IPS DF 19.7 (cell line): ENCODE measurements at regions not wholly inside any gene's neighbourhood (a gene's known extent, or its start where the extent isn't known, plus 50 kb on each side); places are given as distances from the start of the nearest gene placed in this dataset.
"Not testable (repeated sequence)": the region's sequence is repeated elsewhere in the genome, so short reads cannot be mapped to it uniquely, and the experiment has no call there.

Source experiments
- DNase-seq: peaks from one replicate; pipeline ENCODE4 v3.0.0-alpha.2; 2013; ENCODE audit warnings: low read depth, low spot score

DNA sequence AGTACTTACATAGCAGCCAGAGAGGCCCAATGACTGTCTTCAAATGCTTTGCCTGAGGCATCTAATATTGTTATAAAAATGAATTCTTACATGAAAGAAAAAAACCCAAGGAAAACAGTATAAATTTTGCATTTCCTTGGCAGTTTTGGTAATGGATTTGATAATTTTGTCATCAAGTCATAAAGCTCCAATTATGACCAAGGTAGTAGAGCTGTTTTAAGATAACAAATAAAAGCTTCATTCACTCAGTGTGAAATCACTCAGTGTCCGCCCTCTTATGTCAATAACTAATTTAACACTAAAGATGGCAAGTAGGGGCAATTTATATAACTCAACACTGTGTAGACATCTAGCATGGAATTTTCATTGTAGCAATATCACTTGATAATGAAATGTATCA, 193.9 kb downstream of the ANKRD7 start:
- no peak for DNase-seq

DNA sequence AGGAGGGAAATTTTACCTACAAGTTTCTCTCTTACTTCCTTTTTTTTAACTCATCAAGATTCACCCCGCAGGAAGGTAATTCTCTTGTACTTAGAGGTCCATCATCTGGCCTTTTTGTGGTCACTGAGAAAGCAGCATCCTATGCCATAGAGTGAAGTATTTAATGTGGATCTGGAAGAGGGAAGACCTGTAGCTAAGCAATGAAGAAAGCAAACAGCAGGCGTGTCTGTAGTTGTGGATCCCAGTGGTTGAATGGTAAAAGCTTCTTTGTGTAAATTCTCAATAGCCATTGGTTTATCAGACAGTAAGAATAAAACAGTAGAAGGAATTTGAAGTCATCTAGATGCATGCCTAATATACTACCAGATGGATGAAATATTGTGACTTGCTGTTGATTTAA, 196.4 kb downstream of the ANKRD7 start:
- no peak for DNase-seq

DNA sequence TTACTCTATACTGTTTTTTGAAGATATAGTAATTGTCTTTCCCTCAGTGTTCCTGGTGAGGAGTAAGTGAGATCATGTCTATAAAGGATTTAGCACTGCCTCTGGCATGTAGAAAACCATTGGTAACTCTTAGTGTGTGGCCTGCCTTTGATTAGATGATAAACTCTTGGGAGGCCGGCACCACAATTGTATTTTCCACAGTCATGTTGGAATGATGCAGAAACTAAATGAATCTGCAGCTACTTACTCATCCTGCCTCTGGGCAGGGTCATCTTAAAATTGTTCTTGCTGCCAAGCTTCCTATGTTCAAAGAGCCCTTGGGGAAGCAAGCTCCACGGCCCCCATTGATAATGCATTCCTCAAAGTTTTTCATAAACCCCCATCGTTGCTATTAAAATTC, 204.6 kb downstream of the ANKRD7 start:
- no peak for DNase-seq

DNA sequence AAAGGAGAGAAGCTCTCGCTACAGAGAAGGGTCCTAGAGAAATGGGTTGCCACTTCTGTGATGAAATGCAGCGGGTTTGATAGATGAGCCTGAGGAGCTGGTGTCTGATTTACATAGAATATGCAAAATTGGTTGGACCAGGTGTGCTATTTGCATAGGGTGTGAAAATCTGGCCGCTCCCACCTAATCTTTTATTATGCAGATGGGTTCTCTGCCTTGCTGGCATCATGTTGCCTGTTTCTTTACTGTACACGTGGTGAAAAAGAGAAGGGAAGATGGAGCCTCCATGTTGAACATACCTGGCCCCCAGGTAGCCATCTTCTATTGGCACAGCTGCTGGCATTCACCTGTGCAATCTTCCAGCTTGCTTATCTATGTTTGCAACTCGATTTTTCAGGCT, 212.2 kb downstream of the ANKRD7 start:
- no peak for DNase-seq

DNA sequence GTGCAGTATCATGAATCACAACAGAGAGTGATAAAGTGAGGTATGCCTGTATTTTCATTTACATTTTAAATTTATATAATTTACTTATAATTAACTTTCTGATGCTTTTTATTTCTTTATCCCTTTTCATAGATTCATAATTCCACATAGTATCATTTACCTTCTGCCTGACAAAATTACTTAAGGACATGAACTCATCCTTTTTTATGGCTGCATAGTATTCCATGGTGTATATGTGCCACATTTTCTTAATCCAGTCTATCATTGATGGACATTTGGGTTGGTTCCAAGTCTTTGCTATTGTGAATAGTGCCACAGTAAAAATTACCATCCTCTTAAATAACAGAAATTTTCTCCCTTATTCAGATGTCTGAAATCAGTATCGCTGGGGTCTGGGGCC, 224.5 kb downstream of the ANKRD7 start:
- not testable (repeated sequence) for DNase-seq

DNA sequence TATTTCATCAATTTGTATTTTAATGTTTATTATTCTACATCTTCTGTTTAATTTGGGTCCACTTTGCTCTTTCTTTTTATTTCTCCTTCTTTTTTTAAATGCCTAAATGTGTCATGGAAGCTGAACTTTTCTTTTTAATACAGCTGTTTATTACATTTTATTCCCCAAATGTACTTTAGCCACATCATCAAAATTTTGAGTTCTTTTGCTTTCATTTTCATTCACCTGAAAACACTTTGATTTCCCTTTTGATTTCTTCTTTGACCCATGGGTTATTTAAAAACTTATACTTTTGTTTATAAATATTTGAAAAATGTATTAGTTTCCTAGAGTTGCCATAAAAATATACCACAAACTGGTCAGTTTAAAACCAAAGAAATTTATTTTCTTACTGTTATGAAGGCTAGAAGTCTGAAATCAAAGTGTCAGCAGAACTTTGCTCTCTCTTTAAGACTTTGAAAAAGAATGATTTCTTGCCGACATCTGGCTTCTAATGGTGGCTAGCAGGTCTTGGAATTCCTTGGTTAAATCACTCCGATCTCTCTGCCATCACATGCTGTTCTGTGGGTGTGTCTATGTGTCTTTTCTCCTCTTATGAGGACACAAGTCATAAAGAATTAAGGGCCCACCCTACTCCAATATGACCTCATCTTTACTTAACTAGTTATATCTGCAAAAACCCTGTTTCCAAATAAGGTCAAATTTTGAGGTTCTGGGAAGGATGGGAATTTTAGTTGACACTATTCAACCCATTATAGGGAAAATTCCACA, 225.5 kb downstream of the ANKRD7 start:
- no peak for DNase-seq

DNA sequence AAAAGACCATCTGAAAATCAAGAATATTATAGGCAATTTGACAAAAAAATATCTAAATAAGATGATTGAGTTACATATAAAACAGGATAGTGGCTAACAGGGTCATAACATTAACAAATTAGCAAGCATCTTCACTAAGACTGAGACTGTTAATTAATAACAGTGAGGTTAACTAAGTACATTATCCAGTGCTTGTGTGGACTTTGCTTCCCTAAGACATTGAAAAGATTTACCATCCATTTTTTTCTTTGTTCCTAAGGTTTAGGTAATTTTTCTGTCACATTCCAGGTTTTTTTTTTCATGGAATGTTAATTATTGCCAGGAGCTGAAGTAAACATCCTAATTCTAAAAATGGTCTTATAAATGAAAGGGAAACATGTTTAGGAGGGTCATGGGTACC, 227.6 kb downstream of the ANKRD7 start:
- no peak for DNase-seq

DNA sequence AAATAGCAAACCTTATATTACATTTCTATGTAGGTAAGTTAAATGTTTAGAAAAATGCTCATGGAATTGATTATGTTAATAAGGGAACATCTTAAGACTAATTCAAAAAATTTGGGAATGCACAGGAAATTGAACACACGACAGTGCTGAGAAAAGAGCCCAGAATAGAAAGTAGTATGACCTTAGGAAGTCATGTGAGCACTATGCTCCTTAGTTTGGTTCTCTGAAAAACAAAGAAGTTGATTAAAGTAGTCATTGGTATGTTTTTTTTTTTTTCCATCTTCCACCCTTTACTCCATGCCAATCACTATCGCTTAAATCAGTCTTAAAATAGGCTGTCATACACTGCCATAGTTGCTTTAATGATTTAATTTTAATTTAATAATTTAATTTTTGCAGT, 242.9 kb downstream of the ANKRD7 start:
- DNase-seq: no peak

DNA sequence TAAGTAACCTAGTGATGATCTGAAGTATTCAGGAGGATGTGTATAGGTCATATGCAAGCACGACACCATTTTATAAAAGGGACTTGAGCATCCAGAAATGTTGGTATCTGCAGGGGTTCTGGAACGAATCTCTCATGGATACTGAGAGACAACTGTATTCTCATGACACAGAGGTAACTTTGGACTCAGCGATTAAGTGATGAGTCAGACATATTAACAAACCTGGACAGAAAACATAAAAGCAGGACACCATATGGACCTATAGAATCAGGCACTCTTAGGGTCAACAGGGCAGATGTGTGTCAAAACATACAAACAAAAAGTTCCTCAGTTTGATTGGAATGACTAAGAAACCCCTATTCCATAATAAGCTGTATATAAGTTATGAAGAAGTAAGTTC, 248.1 kb downstream of the ANKRD7 start:
- no peak for DNase-seq

DNA sequence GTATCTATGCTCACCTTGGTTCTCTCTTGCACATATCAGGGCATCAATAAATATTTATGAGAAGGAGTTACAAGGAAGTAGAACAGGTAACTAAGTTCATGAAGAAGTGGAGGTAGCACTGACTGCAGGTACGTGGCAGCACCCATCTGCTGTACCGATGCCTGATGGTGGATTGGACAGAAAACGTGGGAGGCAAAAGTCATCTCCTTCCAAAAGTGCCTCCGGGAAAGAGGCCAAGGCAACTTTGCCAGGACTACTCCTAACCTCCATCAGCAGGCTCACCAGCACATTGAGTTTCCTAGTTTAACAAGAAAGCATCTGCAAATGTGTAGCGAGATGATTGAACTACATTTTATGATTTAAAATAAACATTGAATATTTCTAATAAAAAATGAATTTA, 248.8 kb downstream of the ANKRD7 start:
- no peak for DNase-seq

DNA sequence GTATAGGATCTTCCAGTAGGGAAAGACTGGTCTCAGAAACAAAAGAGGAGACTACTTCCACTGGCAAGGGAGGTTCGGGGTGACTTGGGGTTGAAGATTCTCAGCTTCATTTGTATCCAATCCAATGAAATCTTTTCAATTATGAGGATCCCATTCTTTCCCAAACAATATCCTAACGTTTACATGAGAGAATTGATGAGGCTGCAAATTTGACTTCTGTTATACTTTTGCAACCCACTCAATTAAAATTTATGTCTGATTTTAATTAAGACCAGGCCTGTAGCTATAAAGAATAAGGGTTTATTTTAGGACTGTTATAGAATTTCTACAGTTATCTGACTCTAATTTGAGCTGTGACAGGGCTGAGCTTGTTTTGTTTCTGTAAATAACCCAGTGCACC, 251.5 kb downstream of the ANKRD7 start:
- no peak for DNase-seq

DNA sequence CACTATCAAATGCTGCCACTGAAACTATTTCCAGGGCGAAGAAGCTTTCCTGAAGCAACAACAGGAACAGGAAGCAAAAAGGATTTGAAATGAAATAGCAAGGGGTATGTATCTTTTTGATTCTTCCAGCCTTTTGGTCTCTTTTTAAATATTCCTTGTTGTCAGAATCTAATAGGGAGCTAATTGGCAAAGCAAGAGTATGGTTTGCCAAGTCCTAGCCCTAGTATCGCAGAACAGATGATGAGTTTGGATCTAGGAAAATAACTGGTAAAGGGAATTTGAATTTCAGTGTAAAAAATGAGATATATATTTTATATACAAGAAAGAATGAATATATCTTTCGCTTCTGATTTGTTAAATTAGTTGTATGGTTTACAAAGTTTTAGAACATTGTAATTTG, 252.5 kb downstream of the ANKRD7 start:
- no peak for DNase-seq

DNA sequence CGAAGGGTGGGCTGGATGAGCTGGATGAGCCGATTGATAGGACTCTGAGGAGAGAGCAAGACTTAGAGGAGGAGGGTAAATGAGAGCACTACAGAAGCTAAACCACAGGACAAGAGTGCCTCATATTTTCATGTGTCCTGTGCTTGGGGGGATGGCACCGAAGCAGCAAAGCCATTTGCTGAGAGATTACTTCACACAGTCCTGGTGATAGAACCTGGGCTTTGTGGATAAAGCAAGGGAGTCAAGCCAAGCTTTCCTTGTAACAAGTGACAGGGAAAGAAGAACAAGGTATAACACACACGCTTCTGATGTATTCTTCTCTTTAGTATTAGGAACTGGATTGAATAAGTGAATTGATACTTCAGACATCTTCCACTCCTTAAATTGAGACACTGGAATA, 253.7 kb downstream of the ANKRD7 start:
- no peak for DNase-seq

DNA sequence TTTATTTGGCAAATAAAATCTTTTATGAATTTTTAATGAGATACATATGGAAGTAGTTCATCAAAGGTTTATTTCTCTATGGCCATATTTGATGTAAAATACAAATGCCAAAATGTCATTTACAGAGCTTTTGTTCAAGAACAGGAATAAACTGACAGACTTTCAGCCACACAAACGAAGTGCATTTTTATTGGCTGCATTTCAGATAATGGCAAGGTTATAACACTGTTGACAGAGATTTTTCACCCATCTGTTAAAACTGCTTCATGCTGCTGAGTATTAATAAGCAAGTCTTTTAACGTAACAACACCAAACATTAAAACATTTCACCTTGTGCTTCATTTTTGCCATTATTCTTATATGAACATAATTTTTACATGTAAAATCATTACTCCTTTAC, 254.4 kb downstream of the ANKRD7 start:
- no peak for DNase-seq

DNA sequence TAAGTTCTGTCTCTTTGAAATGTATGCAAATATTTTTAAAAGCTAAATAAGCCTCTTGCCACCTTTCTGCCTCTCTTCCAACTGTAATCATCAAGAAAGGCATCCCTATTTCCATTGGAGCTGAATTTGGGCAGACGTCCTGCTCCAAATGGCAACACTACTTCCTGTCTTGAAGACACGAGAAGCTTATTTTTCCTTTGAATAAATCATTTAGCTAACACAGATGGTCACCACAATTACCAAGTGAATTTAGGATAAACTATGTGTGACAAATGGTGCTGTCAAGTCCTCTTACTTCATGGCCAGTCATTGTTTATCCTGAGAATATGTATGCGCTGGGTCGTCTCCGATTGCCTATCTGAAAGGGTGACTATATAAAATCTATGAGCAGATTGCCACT, 268.0 kb downstream of the ANKRD7 start:
- DNase-seq: no peak

DNA sequence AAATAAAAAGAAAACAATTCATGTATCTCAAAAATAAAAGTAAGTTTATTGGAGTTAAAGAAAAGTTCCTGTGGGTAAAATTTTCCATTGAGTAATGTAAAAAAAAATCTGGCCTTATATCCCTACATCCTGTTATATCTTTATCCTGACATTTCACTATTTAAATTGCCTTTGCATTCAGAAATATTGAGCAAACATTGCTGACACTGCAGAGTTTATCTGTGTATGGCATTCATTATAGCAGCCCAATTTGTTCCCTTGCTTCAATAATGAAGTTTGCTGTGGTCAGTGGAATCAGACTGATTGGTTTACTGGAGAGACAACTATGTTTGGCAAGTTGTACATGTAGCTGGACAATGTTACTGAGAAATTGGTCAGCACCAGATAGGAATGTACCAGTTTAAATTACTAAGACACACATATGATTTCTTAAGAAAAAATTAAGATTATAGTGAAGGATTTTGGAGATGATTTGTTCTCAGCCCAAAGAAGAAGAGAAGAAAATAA, 271.7 kb downstream of the ANKRD7 start:
- no peak for DNase-seq

DNA sequence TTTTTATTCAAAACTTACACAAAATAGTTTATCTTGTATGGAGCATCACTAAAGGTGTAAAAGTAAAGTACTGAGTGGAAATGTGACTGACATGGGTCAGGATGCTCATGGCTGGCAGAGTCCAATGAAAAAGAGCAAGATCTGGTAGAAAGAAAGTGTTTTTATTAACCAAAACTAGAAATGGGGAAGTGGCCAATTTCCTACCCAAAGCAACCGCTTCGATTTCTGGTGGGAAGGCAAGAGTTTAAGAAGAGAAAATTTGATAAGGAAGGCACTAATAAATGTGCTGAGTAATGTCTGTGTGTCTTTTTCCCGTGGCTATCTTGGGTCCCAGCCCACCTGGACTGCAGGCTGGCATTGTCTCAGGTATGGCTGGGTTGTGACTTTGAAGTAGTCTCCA, 277.7 kb downstream of the ANKRD7 start:
- no peak for DNase-seq

DNA sequence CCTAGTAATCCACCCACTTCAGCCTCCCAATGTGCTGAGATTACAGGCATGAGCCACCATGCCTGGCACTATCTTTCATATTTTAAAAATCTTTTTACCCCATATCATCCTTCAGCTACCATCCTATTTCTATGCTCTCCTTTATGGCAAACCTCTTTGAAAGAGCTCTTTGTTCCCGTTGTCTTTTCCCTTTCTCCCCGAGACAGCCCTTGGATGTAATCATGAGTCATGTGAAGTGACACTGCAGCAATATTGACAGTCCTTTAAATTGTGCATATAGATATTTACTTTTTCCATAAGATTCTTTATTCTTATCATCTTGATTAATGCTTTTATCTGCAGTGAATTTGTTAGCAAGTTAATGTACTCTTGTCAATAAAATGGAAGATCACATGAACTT, 286.6 kb downstream of the ANKRD7 start:
- DNase-seq: no peak

DNA sequence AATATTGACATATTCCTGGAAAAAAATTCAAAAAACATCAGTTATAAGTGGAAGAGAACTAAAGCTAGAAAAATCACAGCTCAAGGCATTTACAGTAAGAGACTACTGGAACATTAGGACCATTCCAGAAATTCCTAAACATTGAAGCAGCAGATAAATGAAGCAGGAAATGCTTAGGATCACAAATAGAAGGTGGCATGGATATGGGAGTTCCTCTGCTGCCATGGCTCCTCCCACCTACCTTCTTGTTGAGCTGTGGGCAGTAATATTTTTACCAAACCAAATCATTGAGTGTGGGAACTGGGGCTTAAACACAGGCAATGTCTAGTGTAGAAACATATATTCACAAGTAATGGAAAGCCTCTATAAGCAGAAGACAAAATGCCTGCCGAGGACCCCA, 292.8 kb downstream of the ANKRD7 start:
- no peak for DNase-seq

DNA sequence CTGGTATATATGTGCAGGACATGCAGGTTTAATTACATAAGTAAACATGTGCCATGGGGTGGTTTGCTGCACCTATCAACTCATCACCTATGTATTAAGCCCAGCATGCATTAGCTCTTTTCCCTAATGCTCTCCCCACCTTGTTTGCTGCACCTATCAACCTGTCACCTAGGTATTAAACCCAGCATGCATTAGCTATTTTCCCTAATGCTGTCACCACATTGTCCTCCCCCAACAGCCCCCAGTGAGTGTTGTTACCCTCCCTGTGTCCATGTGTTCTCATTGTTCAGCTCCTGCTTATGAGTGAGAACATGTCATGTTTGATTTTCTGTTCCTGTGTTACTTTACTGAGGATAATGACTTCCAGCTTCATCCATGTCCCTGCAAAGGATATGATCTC, 300.5 kb downstream of the ANKRD7 start:
- DNase-seq: no peak

DNA sequence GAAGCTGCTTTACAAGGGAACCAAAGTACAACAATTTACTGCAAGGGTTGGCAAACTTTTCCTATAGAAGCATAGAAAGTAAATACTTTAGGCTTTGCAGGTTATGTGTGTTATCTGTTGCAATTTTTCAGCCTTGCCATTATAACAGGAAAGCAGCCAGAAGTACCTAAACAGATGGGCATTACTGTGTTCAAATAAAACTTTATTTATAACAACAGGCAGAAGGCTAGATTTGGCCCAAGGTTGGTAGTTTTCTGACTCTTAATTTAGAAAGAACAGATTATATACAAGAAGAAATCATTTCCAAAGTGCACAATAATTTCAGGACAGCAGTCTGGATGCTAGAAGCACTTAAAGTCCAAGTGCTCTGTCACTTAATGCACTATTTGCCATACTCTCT, 307.1 kb downstream of the ANKRD7 start:
- no peak for DNase-seq

DNA sequence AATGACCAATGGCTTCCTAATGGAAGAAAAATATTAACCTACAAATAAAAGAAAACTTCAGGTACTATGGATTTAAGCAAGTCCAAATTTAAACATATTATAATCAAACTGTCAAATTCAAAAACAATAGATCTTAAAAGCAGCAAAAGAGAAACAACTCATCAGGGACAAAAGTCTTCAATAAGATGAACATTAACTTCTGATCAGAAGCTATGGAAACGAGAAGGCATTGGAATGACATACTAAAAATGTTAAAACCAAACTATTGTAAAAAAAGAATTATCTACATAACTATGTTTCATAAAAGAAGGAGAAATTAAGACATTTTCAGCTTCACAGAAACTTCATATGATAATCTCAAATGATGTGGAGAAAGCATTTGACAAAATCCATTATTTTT, 334.7 kb downstream of the ANKRD7 start:
- no peak for DNase-seq

DNA sequence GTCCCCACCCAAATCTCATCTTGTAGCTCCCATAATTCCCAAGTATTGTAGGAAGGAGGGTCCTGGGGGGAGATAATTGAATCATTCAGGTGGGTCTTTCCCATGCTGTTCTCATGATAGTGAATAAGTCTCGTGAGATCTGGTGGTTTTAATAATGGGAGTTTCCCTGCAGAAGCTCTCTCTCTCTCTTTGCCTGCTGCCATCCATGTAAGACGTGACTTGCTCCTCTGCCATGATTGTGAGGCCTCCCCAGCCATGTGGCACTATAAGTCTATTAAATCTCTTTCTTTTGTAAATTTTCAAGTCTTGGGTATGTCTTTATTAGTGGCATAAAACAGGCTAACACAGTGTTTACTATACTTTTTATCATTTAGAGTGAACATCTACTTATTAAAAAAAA, 338.8 kb downstream of the ANKRD7 start:
- DNase-seq: no peak

DNA sequence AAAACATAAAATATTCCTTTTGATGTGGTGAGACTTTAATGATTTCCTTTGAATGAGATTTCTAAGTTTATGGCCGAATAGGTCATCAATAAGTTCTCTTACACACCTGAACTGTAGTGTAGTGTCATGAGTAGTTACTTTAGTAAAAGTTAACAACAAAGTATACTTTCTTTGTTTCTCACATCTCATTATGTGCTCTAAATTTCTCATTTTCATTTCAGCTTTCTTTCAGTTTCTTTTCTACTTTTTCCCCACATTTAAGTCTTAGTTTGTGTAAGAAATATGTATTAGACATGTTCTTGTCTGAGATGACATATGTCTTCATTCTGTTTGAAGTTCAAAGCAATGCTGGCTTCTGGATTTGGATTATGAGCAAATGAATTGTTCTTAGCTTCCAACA, 348.1 kb downstream of the ANKRD7 start:
- no peak for DNase-seq
